Activated CD4-positive, alpha-beta T cell treated with anti-CD3 and anti-CD28 coated beads for 4 hours (primary cell): ENCODE measurements at regions not wholly inside any gene's neighbourhood (a gene's known extent, or its start where the extent isn't known, plus 50 kb on each side); places are given as distances from the start of the nearest gene placed in this dataset.

ENCODE experiments used
- DNase-seq, 2 donors: peaks; one replicate each; pipeline ENCODE4 v3.0.0-alpha.2; 2020

- no peak for DNase-seq
Observed at GRCh38 chr2:191565120-191565519, 112.8 kb upstream of the NABP1 start.

GRCh38 chr2:191565647-191566198, 112.2 kb upstream of the NABP1 start:
- no peak for DNase-seq

DNA sequence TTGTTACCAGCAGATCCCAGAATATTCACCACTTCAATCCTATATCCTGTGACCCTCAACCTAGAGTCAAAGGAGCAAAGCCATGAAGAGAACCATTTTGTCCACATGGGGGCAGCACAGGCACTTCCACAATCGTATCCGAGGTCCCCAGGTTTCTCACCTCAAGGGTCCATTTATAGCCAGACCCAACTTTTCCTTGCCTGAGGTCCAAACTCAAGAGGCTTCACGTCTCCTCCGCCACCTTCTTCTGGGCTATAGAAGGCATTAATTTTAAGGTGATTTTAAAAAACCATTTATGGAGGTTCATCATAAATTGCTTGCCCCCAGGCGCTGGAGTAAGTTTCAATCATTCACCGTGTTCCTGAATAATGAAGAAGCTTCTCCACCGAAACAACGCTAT, 111.6 kb upstream of the NABP1 start:
- peak; percentile 58 to 76 for DNase-seq

DNA sequence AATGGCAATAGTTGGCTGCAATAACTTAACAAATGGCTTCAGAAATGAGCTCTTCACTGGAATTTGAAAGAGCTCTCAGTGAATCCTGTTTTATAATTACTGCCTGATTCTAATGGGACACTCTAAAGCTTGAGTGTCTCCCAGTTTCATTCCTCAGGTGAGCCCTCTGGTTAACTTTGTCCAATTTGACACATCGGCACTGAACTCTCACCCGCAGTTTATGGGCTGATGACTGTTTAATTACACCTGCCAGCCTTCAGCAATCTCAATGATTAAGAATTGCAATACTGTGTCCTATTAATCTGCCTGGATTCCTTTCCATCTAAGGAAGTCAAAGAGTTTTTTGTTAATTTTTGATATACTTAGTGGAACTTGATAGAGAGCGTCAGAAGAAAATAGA, 110.7 kb upstream of the NABP1 start:
- no peak for DNase-seq

- no peak for DNase-seq
Observed at GRCh38 chr2:191569025-191569424, 108.9 kb upstream of the NABP1 start.

DNA sequence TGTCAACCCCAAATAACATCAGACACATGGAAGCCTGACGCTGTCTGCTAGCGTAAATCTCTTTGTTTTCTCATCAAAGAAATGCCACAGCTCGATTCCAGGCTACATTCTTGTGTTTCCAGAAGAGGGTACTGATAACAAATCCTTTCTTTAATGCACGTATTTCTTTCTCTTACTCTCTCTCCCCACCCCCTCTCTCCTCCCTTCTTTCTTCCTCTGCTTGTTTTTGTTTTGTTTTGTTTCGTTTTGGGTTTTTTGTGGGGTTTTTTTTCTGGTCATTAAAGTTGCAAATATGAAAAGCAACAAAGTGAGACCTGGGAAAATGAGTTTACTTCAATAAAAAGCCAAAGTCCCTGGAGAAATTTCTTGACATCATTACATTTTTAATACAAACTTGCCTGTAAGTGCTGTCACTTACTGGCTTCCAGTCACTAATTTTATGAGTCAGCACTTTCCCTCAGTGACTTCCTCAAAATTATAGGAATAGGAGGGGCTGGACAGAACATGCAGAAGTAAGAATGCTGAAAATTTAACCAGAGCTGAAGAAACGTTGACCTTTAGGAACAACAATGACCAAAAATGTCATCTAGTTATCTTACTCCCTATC, 106.7 kb upstream of the NABP1 start:
- DNase-seq = peak; percentile 25 to 41

DNA sequence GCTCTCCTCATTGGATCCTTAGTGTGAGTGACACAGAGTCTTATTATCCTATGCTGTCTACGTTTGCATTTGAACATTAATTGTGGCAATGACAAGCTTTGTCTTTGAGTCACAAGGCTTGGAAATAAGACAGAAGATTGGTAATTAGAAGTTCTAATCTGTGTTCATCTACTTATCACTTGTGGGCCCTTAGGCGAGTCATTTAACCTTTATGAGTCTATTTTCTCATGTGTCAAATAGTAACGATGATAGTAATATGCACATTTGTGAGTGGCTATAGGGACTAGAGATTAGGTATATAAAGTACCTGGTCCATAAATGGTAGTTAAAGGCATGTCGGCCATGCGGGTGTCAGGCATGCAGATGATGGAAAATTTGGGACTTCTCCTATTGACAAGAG, 105.6 kb upstream of the NABP1 start:
- DNase-seq = no peak

- no peak for DNase-seq
Observed at GRCh38 chr2:191573216-191573615, 104.7 kb upstream of the NABP1 start.

DNA sequence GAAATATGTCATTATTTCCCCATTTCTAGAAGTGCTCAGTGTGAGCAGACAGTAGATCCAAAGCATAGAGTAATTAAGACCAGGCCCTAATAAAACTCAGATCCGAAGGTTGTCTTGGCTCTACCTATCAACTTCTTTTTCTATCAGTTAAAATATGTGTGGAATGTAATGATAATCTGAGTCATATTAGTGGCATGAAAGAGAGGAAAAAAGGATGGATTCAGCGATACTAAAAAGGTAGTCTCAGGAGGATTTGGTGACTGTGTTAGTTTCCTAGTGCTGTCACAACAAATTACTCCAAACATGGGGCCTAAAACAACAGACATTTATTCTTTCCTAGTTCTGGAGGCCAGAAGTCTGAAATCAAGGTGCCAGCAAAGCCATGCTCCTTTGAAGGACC, 103.7 kb upstream of the NABP1 start:
- no peak for DNase-seq

DNA sequence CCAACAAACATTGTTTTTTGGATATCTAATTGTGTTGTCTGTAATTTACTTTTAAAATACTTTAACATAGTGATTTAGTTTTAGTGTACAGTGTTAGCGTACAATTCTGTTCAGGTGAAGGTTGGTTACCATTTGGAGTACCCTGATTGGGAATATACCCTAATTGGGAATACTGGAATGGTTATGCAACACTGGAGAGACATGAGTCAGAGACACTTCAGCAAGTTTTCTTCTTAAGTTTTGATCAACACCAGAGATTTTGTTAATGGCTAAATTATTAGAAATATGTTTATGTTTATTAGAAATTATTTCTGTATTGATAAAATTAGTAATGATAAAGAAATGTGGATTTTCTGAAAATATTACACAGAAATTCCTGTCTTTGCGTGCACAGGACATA, 100.3 kb upstream of the NABP1 start:
- DNase-seq = no peak

- no peak for DNase-seq
Observed at GRCh38 chr2:191578031-191578430, 99.9 kb upstream of the NABP1 start.

DNA sequence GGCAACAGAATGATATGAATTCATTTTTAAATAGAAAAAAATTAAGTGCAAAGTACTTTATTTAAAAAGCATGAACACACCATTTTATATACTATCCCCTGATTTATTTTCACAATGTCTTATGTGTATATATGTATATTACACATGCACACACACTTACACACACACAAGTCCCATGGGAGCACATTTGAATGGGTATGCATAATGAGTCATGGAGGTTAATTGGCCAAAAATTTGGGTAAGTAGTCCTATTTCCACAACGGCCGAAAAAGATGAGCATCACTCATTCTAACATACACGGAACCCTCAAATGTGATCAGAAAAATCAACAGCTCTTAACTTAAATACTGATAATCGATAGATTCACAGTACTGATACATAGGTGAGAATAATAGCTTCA, 97.4 kb upstream of the NABP1 start:
- no peak for DNase-seq

DNA sequence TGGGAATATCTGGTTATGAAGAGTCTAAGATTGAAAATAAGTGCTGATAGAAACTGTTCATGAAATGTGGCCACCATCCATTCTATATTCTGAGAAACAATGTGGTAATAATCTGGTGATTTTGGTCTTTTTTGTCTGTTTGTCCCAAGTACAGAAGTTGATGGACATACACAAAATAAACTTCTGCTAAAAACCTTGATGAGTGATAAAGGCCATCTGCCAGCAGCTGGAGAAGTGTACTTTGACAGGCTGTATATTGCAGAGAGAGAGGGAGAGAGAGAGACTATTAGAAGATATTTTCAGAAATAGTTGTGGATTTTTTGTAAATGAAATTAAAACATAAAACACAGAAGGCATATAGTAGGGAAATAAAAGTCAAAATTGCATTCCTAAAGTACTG, 96.9 kb upstream of the NABP1 start:
- DNase-seq = no peak

GRCh38 chr2:191582355-191582754, 95.6 kb upstream of the NABP1 start:
- DNase-seq = no peak

DNA sequence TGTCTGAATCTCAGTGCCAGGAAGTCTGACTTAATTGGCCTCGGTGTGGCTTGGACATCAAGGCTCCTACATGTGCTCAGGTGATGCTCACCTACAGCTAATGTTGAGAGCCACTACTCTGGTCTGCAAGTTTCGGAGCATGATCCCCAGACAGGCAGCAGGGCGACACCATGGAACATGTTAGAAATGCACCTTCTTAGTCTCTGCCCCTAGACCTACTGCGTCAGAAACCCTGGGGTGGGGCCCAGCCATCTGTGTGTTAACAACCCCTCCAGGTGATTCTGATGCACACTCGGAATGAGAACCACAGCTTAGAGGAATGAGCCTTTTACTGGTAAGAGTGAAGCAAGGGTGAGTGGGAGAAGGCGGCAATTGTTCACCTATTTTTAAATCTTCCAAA, 86.9 kb upstream of the NABP1 start:
- no peak for DNase-seq

- DNase-seq = no peak
Observed at GRCh38 chr2:191593622-191594385, 84.1 kb upstream of the NABP1 start.

DNA sequence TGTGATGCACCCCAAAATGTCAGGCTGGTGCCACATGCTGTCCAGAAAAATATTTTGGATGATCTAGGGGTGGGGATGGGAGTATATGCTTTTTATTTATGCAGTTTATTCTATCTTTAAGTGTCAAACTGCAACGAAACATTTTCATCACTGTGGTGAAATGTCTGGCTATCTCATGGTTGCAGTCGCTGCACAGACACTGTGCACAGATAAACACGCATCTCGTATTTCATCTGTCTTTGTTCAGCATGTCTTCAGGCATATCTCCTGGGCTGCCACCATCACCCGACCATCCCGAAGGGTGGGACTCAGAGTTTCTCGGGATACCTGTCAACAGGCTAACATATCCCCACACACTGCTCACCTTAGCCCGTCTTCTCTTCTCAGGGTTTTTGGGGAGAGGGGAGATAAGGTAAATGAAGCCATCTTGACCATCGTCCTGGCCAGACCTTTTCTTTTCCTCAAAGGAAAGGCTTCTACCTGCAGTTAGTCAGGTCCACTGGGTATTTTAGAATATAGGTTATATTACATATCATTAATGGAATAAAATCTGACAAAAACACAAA, 80.7 kb upstream of the NABP1 start:
- DNase-seq = no peak

- no peak for DNase-seq
Observed at GRCh38 chr2:191598296-191598695, 79.6 kb upstream of the NABP1 start.

- DNase-seq = no peak
Observed at GRCh38 chr2:191601060-191601459, 76.9 kb upstream of the NABP1 start.

DNA sequence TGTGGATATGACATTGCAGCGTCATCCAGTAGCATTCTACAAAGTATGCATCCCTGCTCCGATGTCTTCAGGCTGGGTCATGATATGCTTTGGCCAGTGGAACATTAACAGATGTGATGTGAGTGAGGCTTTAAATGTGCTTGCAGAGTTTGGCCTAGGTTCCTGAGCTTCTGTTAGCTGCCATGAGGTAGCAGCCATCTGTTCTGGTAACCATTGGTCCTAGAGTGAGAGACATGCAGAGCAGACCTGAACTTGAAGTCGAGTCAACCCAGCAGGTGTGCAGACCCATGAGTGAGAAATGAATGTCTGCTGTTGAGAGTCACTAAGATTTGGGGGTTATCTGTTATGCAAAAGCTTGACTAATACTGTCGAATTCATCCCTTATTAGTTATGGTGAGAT, 73.8 kb upstream of the NABP1 start:
- no peak for DNase-seq

DNA sequence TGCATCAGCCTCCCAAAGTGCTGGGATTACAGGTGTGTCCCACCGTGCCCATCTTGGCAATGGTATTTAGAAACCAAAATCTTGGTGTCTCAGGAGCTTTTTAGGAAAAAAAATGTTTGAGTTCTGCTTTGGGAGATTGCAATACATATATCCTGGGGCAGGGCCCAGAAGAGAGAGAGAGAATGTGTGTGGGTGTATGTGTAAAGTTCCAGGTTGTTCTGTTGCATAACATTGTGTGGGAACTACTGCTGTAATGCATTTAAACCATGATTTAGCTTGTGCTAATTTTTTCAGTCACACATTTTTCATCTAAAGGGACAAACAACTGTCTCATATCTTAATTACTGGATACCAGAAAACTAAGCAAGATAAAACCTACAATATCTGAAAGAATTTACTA, 70.8 kb upstream of the NABP1 start:
- DNase-seq = no peak

DNA sequence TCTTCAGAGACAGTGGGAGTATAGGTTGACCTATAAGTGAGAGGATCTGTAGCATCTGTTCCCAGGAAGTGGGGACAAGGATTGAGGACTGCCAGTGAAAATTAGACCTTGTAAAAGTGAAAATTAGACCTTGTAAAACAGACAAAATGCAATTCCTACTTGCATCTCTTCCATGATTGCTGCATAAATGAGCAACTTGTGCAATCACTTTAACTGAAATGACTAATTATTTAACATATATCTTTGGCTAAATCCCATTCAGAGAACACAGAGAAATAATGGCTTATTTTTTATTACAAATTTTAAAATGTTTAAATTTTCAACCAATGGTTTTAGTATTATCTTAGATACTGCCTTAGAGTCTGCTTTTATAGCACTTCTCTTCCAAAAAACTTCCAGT, 67.2 kb upstream of the NABP1 start:
- no peak for DNase-seq

GRCh38 chr2:191611614-191612013, 66.3 kb upstream of the NABP1 start:
- DNase-seq = no peak

DNA sequence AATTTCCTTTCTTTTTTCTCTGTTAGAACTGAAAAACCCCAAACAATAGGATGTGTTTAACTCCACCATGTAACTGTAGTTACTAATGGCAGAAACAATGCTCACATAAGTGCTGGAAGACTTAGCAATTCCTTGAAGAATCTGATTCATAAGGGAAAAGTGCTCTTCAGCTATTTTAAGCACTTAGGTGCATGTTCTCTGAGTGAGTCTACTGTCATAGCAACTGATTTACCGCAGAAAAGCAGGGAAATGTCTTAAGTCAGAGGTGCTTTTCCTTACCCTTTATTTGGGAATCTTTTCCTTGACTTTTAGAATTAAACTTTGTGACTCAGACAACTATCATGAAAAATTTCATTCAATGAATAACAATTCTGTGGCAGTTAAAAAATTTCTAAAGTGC, 65.4 kb upstream of the NABP1 start:
- no peak for DNase-seq
